CD14-positive monocyte (primary cell): ENCODE measurements at regions not wholly inside any gene's neighbourhood (a gene's known extent, or its start where the extent isn't known, plus 50 kb on each side); places are given as distances from the start of the nearest gene placed in this dataset.

ENCODE experiments used
- DNase-seq, 3 donors: peaks; one replicate each; pipeline ENCODE4 v3.0.0-alpha.2; 2011 to 2022
- H2AFZ ChIP-seq: 2 replicates; pipeline ENCODE4 v1.6.0; 2012; ENCODE audit warnings: mild to moderate bottlenecking, low read depth, low read length, inconsistent platforms; ENCODE audit not compliant: insufficient read depth, poor library complexity, severe bottlenecking
- H3K27ac ChIP-seq, 2 donors: 1 replicate in 1 of 2; 2 replicates in 1 of 2; pipeline ENCODE4 v1.5.1; 2012 to 2013; ENCODE audit warnings: low read length in 2 of 2, control low read depth in 1 of 2, inconsistent platforms in 1 of 2, low read depth in 1 of 2, mild to moderate bottlenecking in 1 of 2
- H3K27me3 ChIP-seq, 2 donors: one replicate each; pipeline versions ENCODE4 v1.6.0 to v1.6.1; 2011 to 2013; ENCODE audit warnings: low read length in 2 of 2; ENCODE audit not compliant: control insufficient read depth in 2 of 2, insufficient read depth in 2 of 2
- H3K36me3 ChIP-seq, 2 donors: replicated peaks in 1 of 2; 1 replicate in 1 of 2; 2 replicates in 1 of 2; pipeline versions ENCODE4 v1.5.1 to v1.6.1; 2012 to 2013; ENCODE audit warnings: low read length in 2 of 2, control low read depth in 1 of 2, inconsistent platforms in 1 of 2, mild to moderate bottlenecking in 1 of 2; ENCODE audit not compliant: insufficient read depth in 2 of 2, control insufficient read depth in 1 of 2
- H3K4me1 ChIP-seq, 2 donors: 1 replicate in 1 of 2; 2 replicates in 1 of 2; pipeline versions ENCODE4 v1.5.1 to v1.6.1; 2012 to 2013; ENCODE audit warnings: low read length in 2 of 2, control low read depth in 1 of 2, inconsistent platforms in 1 of 2, mild to moderate bottlenecking in 1 of 2, moderate library complexity in 1 of 2; ENCODE audit not compliant: insufficient read depth in 2 of 2, control insufficient read depth in 1 of 2
- H3K4me2 ChIP-seq: replicated peaks from 2 replicates; pipeline ENCODE3; 2012; ENCODE audit warnings: low read length, moderate library complexity, mild to moderate bottlenecking; ENCODE audit not compliant: poor library complexity, severe bottlenecking; ENCODE audit errors: extremely low read depth
- H3K4me3 ChIP-seq, 3 experiments: fragments of 200-600 bp in 1 of 3; sonication (generic) in 1 of 3; replicated peaks in 1 of 3; 1 replicate in 2 of 3; 2 replicates in 1 of 3; pipeline ENCODE4 v1.5.1; 2011 to 2013; ENCODE audit warnings: low read length in 3 of 3, mild to moderate bottlenecking in 3 of 3, control low read depth in 2 of 3, low read depth in 2 of 3, inconsistent platforms in 1 of 3, moderate library complexity in 1 of 3
- H3K79me2 ChIP-seq: 2 replicates; pipeline ENCODE4 v1.6.0; 2012; ENCODE audit warnings: mild to moderate bottlenecking, control low read depth, inconsistent platforms, low read length, moderate library complexity; ENCODE audit not compliant: insufficient read depth
- H3K9ac ChIP-seq: 2 replicates; pipeline ENCODE4 v1.6.0; 2017; ENCODE audit warnings: low read length, mild to moderate bottlenecking; ENCODE audit not compliant: insufficient read depth, poor library complexity, severe bottlenecking
- H3K9me3 ChIP-seq, 2 donors: replicated peaks in 1 of 2; 1 replicate in 1 of 2; 2 replicates in 1 of 2; pipeline versions ENCODE4 v1.5.1 to v1.6.1; 2012 to 2013; ENCODE audit warnings: low read length in 2 of 2, control low read depth in 1 of 2; ENCODE audit not compliant: control insufficient read depth in 1 of 2, insufficient read depth in 1 of 2
- H4K20me1 ChIP-seq: 2 replicates; pipeline ENCODE4 v1.6.0; 2012; ENCODE audit warnings: mild to moderate bottlenecking, low read length, control low read depth, moderate library complexity; ENCODE audit not compliant: insufficient read depth
- H3K27ac Mint-ChIP-seq, 7 donors: one replicate each; pipeline ENCODE4 v1.8.0; 2020; ENCODE audit warnings: mild to moderate bottlenecking in 7 of 7, mixed read lengths in 7 of 7, moderate library complexity in 6 of 7, inconsistent platforms in 2 of 7
- H3K27me3 Mint-ChIP-seq, 3 donors: one replicate each; pipeline ENCODE4 v1.8.0; 2021 to 2022; ENCODE audit warnings: low read depth in 3 of 3, mild to moderate bottlenecking in 3 of 3, mixed read lengths in 3 of 3, moderate library complexity in 3 of 3, inconsistent platforms in 1 of 3
- H3K36me3 Mint-ChIP-seq, 2 donors: one replicate each; pipeline ENCODE4 v1.8.0; 2020; ENCODE audit warnings: mixed read lengths in 2 of 2, inconsistent platforms in 1 of 2, mild to moderate bottlenecking in 1 of 2
- H3K4me1 Mint-ChIP-seq: one replicate; pipeline ENCODE4 v1.8.0; 2020; ENCODE audit warnings: mild to moderate bottlenecking, mixed read lengths
- H3K4me3 Mint-ChIP-seq, 2 donors: one replicate each; pipeline ENCODE4 v1.8.0; 2020; ENCODE audit warnings: mild to moderate bottlenecking in 2 of 2, mixed read lengths in 2 of 2, moderate library complexity in 1 of 2
- H3K9me3 Mint-ChIP-seq, 7 donors: one replicate each; pipeline ENCODE4 v1.8.0; 2020 to 2022; ENCODE audit warnings: mixed read lengths in 7 of 7, mild to moderate bottlenecking in 6 of 7, moderate library complexity in 6 of 7, inconsistent platforms in 2 of 7
- CTCF ChIP-seq: fragments of 200-600 bp; IDR thresholded peaks from one replicate; pipeline ENCODE4 v1.8.0; 2022; ENCODE audit warnings: antibody characterized with exemption, mild to moderate bottlenecking
- WGBS: methylation state at CpG from one replicate; pipeline ENCODE4 v1.1.5; 2013; ENCODE audit warnings: missing lambda C conversion rate; ENCODE audit not compliant: insufficient coverage; 5-methylcytosine and 5-hydroxymethylcytosine counted together
- intact Hi-C, 2 donors: fragments of 100-400 bp; cut with micrococcal nuclease; formaldehyde crosslinking; loops; one replicate each; pipeline versions ENCODE4 v1.15.0 to v1.15.1; 2023

- no peaks in the 10 kb centered on the region for H3K36me3 Mint-ChIP-seq
- H3K27ac Mint-ChIP-seq, result no peak overlapping the region
- Histone ChIP-seq H3K36me3 (no peaks in the 10 kb centered on the region), H3K27me3 (no peaks in the 10 kb centered on the region), H3K9me3 (peaks cover 3 to 4% of the 10 kb centered on the region in 2 donors), H2AFZ (no peak overlapping the region), H4K20me1 (no peaks in the 10 kb centered on the region), H3K27ac (no peak overlapping the region), H3K79me2 (no peaks in the 10 kb centered on the region), H3K4me3 (no peak overlapping the region), H3K9ac (no peak overlapping the region), H3K4me2 (no peak overlapping the region), H3K4me1 (no peaks in the 10 kb centered on the region)
- WGBS, result no CpG with 5 or more reads among the region's 2 CpGs
- no peak overlapping the region for H3K4me3 Mint-ChIP-seq
- H3K27me3 Mint-ChIP-seq, result peaks cover 0 to 1% (median 1%) of the 10 kb centered on the region in 3 donors
- intact Hi-C loops, result no loop called here
- H3K4me1 Mint-ChIP-seq, result no peaks in the 10 kb centered on the region
- peaks cover 3 to 13% (median 6%) of the 10 kb centered on the region in 7 donors for H3K9me3 Mint-ChIP-seq
- DNase-seq, result no peak
- TF ChIP-seq CTCF, result no peak
Observed at GRCh38 chr7:136184719-136185118, 207.6 kb upstream of the MTPN start.

GRCh38 chr7:136183981-136184380, 206.8 kb upstream of the MTPN start:
- Mint-ChIP-seq H3K4me1 (no peaks in the 10 kb centered on the region), H3K4me3 (no peak overlapping the region), H3K36me3 (no peaks in the 10 kb centered on the region), H3K27me3 (peaks cover 0 to 1% (median under 1%) of the 10 kb centered on the region in 3 donors), H3K27ac (no peak overlapping the region), H3K9me3 (peaks cover 3 to 13% (median 5%) of the 10 kb centered on the region in 7 donors)
- no peak overlapping the region for H3K4me3 ChIP-seq
- TF ChIP-seq CTCF, result no peak
- no peaks in the 10 kb centered on the region for H3K79me2 ChIP-seq
- H2AFZ ChIP-seq, result no peak overlapping the region
- no peak for DNase-seq
- no peak overlapping the region for H3K27ac ChIP-seq
- no CpG with 5 or more reads among the region's 2 CpGs for WGBS
- H4K20me1 ChIP-seq, result no peaks in the 10 kb centered on the region
- H3K9ac ChIP-seq, result no peak overlapping the region
- H3K27me3 ChIP-seq, result no peaks in the 10 kb centered on the region
- no peaks in the 10 kb centered on the region for H3K9me3 ChIP-seq
- intact Hi-C loops, result no loop called here
- H3K4me2 ChIP-seq, result no peak overlapping the region
- no peaks in the 10 kb centered on the region for H3K4me1 ChIP-seq
- H3K36me3 ChIP-seq, result no peaks in the 10 kb centered on the region
